ENCODE measurements at regions not wholly inside any gene's neighbourhood (a gene's known extent, or its start where the extent isn't known, plus 50 kb on each side); places are given as distances from the start of the nearest gene placed in this dataset.

- no peak for TF ChIP-seq CTCF (conservative IDR thresholded peaks at IDR 0.05; ENCODE audit: low read depth, low read length)
- DNase-seq (ENCODE audit: low read depth): no peak
- no peak overlapping the region for H3K4me3 ChIP-seq (ENCODE audit: low read depth, low read length)
These were observed 978.4 kb downstream of the BCL11B start for GRCh38 chr14:98293576-98293975.

- no peak for DNase-seq (ENCODE audit: low read depth)
- H3K4me3 ChIP-seq (ENCODE audit: low read depth, low read length): no peak overlapping the region
- TF ChIP-seq CTCF (conservative IDR thresholded peaks at IDR 0.05; ENCODE audit: low read depth, low read length): no peak
These were observed 975.1 kb downstream of the BCL11B start for GRCh38 chr14:98296895-98297294.

GRCh38 chr14:98297567-98297966, 974.4 kb downstream of the BCL11B start:
- no peak for DNase-seq (ENCODE audit: low read depth)
- TF ChIP-seq CTCF (conservative IDR thresholded peaks at IDR 0.05; ENCODE audit: low read depth, low read length): no peak
- no peak overlapping the region for H3K4me3 ChIP-seq (ENCODE audit: low read depth, low read length)

- no peak overlapping the region for H3K4me3 ChIP-seq (ENCODE audit: low read depth, low read length)
- TF ChIP-seq CTCF (conservative IDR thresholded peaks at IDR 0.05; ENCODE audit: low read depth, low read length): no peak
- no peak for DNase-seq (ENCODE audit: low read depth)
These were observed 973.3 kb downstream of the BCL11B start for GRCh38 chr14:98298481-98299244.

- no peak overlapping the region for H3K4me3 ChIP-seq (ENCODE audit: low read depth, low read length)
- no peak for DNase-seq (ENCODE audit: low read depth)
- TF ChIP-seq CTCF (conservative IDR thresholded peaks at IDR 0.05; ENCODE audit: low read depth, low read length): no peak
These were observed 970.3 kb downstream of the BCL11B start for GRCh38 chr14:98301681-98302080.

- DNase-seq (ENCODE audit: low read depth): no peak
- no peak overlapping the region for H3K4me3 ChIP-seq (ENCODE audit: low read depth, low read length)
- no peak for TF ChIP-seq CTCF (conservative IDR thresholded peaks at IDR 0.05; ENCODE audit: low read depth, low read length)
These were observed 967.4 kb downstream of the BCL11B start for GRCh38 chr14:98304574-98304973.

- TF ChIP-seq CTCF (conservative IDR thresholded peaks at IDR 0.05; ENCODE audit: low read depth, low read length): no peak
- H3K4me3 ChIP-seq (ENCODE audit: low read depth, low read length): no peak overlapping the region
- DNase-seq (ENCODE audit: low read depth): no peak
These were observed 962.4 kb downstream of the BCL11B start for GRCh38 chr14:98309591-98309990.

Measured in epithelial cell of proximal tubule (primary cell).